GF-D8 (cell line): ENCODE measurements at regions not wholly inside any gene's neighbourhood (a gene's known extent, or its start where the extent isn't known, plus 50 kb on each side); places are given as distances from the start of the nearest gene placed in this dataset.

Experiments
- DNase-seq: peaks from one replicate; lab custom pipeline; 2025; lab: John Stamatoyannopoulos, UW

GRCh38 chr22:47765757-47766156 lies 1003.3 kb downstream of the TBC1D22A start:
- no peak for DNase-seq

- DNase-seq, result no peak
Measured at GRCh38 chr22:47762141-47762540, 999.7 kb downstream of the TBC1D22A start.

- DNase-seq, result no peak
Measured at GRCh38 chr22:47759909-47760308, 997.5 kb downstream of the TBC1D22A start.

GRCh38 chr22:47757741-47758140 lies 995.3 kb downstream of the TBC1D22A start:
- DNase-seq, result no peak

GRCh38 chr22:47750086-47750485 lies 987.6 kb downstream of the TBC1D22A start:
- no peak for DNase-seq

GRCh38 chr22:47748957-47749356 lies 986.5 kb downstream of the TBC1D22A start:
- DNase-seq, result no peak

- no peak for DNase-seq
Measured at GRCh38 chr22:47748271-47748670, 985.8 kb downstream of the TBC1D22A start.

- no peak for DNase-seq
Measured at GRCh38 chr22:47740109-47740805, 977.8 kb downstream of the TBC1D22A start.

GRCh38 chr22:47739291-47740015 lies 977.0 kb downstream of the TBC1D22A start:
- no peak for DNase-seq

- no peak for DNase-seq
Measured at GRCh38 chr22:47738472-47739013, 976.1 kb downstream of the TBC1D22A start.

GRCh38 chr22:47736186-47737034 lies 974.0 kb downstream of the TBC1D22A start:
- DNase-seq, result no peak

GRCh38 chr22:47734511-47734910 lies 972.1 kb downstream of the TBC1D22A start:
- DNase-seq, result no peak

GRCh38 chr22:47727641-47728040 lies 965.2 kb downstream of the TBC1D22A start:
- DNase-seq, result no peak

- no peak for DNase-seq
Measured at GRCh38 chr22:47724751-47725150, 962.3 kb downstream of the TBC1D22A start.

- DNase-seq, result no peak
Measured at GRCh38 chr22:47724030-47724429, 961.6 kb downstream of the TBC1D22A start.

- DNase-seq, result no peak
Measured at GRCh38 chr22:47718337-47718736, 955.9 kb downstream of the TBC1D22A start.

- no peak for DNase-seq
Measured at GRCh38 chr22:47716890-47717615, 954.6 kb downstream of the TBC1D22A start.

GRCh38 chr22:47715866-47716578 lies 953.6 kb downstream of the TBC1D22A start:
- DNase-seq, result no peak

- no peak for DNase-seq
Measured at GRCh38 chr22:47713941-47714340, 951.5 kb downstream of the TBC1D22A start.

GRCh38 chr22:47710135-47710534 lies 947.7 kb downstream of the TBC1D22A start:
- no peak for DNase-seq

- DNase-seq, result no peak
Measured at GRCh38 chr22:47705350-47705749, 942.9 kb downstream of the TBC1D22A start.
